ENCODE measurements at regions not wholly inside any gene's neighbourhood (a gene's known extent, or its start where the extent isn't known, plus 50 kb on each side); places are given as distances from the start of the nearest gene placed in this dataset.
"Not testable (repeated sequence)": the region's sequence is repeated elsewhere in the genome, so short reads cannot be mapped to it uniquely, and the experiment has no call there.

- no peak for DNase-seq
Measured at GRCh38 chr9:2523591-2523990, 98.0 kb upstream of the VLDLR start.

- no peak for DNase-seq
Measured at GRCh38 chr9:2524601-2525000, 97.0 kb upstream of the VLDLR start.

GRCh38 chr9:2525147-2525546, 96.4 kb upstream of the VLDLR start:
- no peak for DNase-seq

- no peak for DNase-seq
Measured at GRCh38 chr9:2526071-2526828, 95.3 kb upstream of the VLDLR start.

GRCh38 chr9:2531481-2531880, 90.1 kb upstream of the VLDLR start:
- DNase-seq, result no peak

GRCh38 chr9:2536511-2536910, 85.1 kb upstream of the VLDLR start:
- no peak for DNase-seq

- DNase-seq, result no peak
Measured at GRCh38 chr9:2545881-2546490, 75.6 kb upstream of the VLDLR start.

GRCh38 chr9:2555899-2556600, 65.5 kb upstream of the VLDLR start:
- DNase-seq, result not testable (repeated sequence)

- no peak for DNase-seq
Measured at GRCh38 chr9:2557693-2558092, 63.9 kb upstream of the VLDLR start.

GRCh38 chr9:2559192-2560152, 62.1 kb upstream of the VLDLR start:
- peak; percentile 69 for DNase-seq

- no peak for DNase-seq
Measured at GRCh38 chr9:2560180-2560579, 61.4 kb upstream of the VLDLR start.

- no peak for DNase-seq
Measured at GRCh38 chr9:2565676-2566340, 55.8 kb upstream of the VLDLR start.

- no peak for DNase-seq
Measured at GRCh38 chr9:2567922-2568321, 53.7 kb upstream of the VLDLR start.

- DNase-seq, result no peak
Measured at GRCh38 chr9:2568689-2569088, 52.9 kb upstream of the VLDLR start.

GRCh38 chr9:2570615-2571479, 50.7 kb upstream of the VLDLR start:
- peak; percentile 42 for DNase-seq

Data from DMS 273 treated with DMSO at 0.1 percent for 48 hours (cell line).